HUES6 (cell line): ENCODE measurements at regions not wholly inside any gene's neighbourhood (a gene's known extent, or its start where the extent isn't known, plus 50 kb on each side); places are given as distances from the start of the nearest gene placed in this dataset.
"Not testable (repeated sequence)": the region's sequence is repeated elsewhere in the genome, so short reads cannot be mapped to it uniquely, and the experiment has no call there.

Experiments used
- H3K27ac ChIP-seq: 2 replicates; pipeline ENCODE4 v1.7.0; 2013; ENCODE audit warnings: low read depth, mild to moderate bottlenecking, low read length, inconsistent platforms
- H3K27me3 ChIP-seq: 2 replicates; pipeline ENCODE4 v1.6.1; 2013; ENCODE audit warnings: low read length; ENCODE audit not compliant: control insufficient read depth, insufficient read depth
- H3K36me3 ChIP-seq: 2 replicates; pipeline ENCODE4 v1.6.1; 2013; ENCODE audit warnings: low read length; ENCODE audit not compliant: control insufficient read depth, insufficient read depth
- H3K4me1 ChIP-seq: 2 replicates; pipeline ENCODE4 v1.6.1; 2013; ENCODE audit warnings: low read length; ENCODE audit not compliant: control insufficient read depth, insufficient read depth
- H3K4me3 ChIP-seq: 2 replicates; pipeline ENCODE4 v1.5.1; 2013; ENCODE audit warnings: low read depth, low read length
- H3K9ac ChIP-seq: one replicate; pipeline ENCODE4 v1.6.1; 2013; ENCODE audit warnings: mild to moderate bottlenecking, low read length
- H3K9me3 ChIP-seq: 2 replicates; pipeline ENCODE4 v1.6.1; 2013; ENCODE audit warnings: low read depth, low read length; ENCODE audit not compliant: control insufficient read depth, insufficient read depth

GRCh38 chr7:125241548-125241947, 311.9 kb upstream of the POT1 start:
- no peaks in the 10 kb centered on the region for H3K4me1 ChIP-seq
- H3K27me3 ChIP-seq: no peaks in the 10 kb centered on the region
- no peak overlapping the region for H3K9ac ChIP-seq
- no peak overlapping the region for H3K4me3 ChIP-seq
- no peaks in the 10 kb centered on the region for H3K9me3 ChIP-seq
- peaks cover 44% of the 10 kb centered on the region for H3K36me3 ChIP-seq
- no peak overlapping the region for H3K27ac ChIP-seq

- Histone ChIP-seq H3K36me3 (no peaks in the 10 kb centered on the region), H3K9ac (no peak overlapping the region), H3K9me3 (peaks cover 17% of the 10 kb centered on the region; the same call in 1 of the 2 replicates), H3K4me1 (peaks cover 32% of the 10 kb centered on the region), H3K4me3 (no peak overlapping the region), H3K27me3 (no peaks in the 10 kb centered on the region), H3K27ac (peak overlapping the region; percentile 59; the same call in 1 of the 2 replicates)
These were observed 293.0 kb upstream of the POT1 start for GRCh38 chr7:125222596-125222995.

GRCh38 chr7:125218076-125218475, 288.5 kb upstream of the POT1 start:
- Histone ChIP-seq H3K36me3 (no peaks in the 10 kb centered on the region; the same call in 1 of the 2 replicates), H3K9ac (no peak overlapping the region), H3K27ac (no peak overlapping the region), H3K4me3 (no peak overlapping the region), H3K27me3 (no peaks in the 10 kb centered on the region), H3K9me3 (peaks cover 17% of the 10 kb centered on the region; the same call in 1 of the 2 replicates), H3K4me1 (peaks cover 20% of the 10 kb centered on the region)

- H3K27ac ChIP-seq: no peak overlapping the region
- no peak overlapping the region for H3K4me3 ChIP-seq
- H3K9ac ChIP-seq: no peak overlapping the region
- H3K9me3 ChIP-seq: no peaks in the 10 kb centered on the region
- peaks cover 13% of the 10 kb centered on the region for H3K4me1 ChIP-seq
- H3K27me3 ChIP-seq: no peaks in the 10 kb centered on the region
- no peaks in the 10 kb centered on the region for H3K36me3 ChIP-seq
These were observed 271.4 kb upstream of the POT1 start for GRCh38 chr7:125201002-125201401.

- no peak overlapping the region for H3K4me3 ChIP-seq
- H3K27me3 ChIP-seq: no peaks in the 10 kb centered on the region
- H3K9ac ChIP-seq: no peak overlapping the region
- no peak overlapping the region for H3K27ac ChIP-seq
- H3K9me3 ChIP-seq: peaks cover 11% of the 10 kb centered on the region
- peaks cover 13% of the 10 kb centered on the region for H3K4me1 ChIP-seq
- H3K36me3 ChIP-seq: no peaks in the 10 kb centered on the region; the same call in 1 of the 2 replicates
These were observed 268.2 kb upstream of the POT1 start for GRCh38 chr7:125197731-125198393.

- Histone ChIP-seq H3K4me3 (no peak overlapping the region), H3K27me3 (no peaks in the 10 kb centered on the region), H3K9ac (no peak overlapping the region), H3K9me3 (peaks cover 24% of the 10 kb centered on the region), H3K36me3 (no peaks in the 10 kb centered on the region; the same call in 1 of the 2 replicates), H3K4me1 (peaks cover 10% of the 10 kb centered on the region), H3K27ac (no peak overlapping the region)
These were observed 265.5 kb upstream of the POT1 start for GRCh38 chr7:125195156-125195555.

GRCh38 chr7:125193263-125193662, 263.6 kb upstream of the POT1 start:
- Histone ChIP-seq H3K4me1 (peaks cover 7% of the 10 kb centered on the region), H3K36me3 (no peaks in the 10 kb centered on the region; the same call in 1 of the 2 replicates), H3K4me3 (no peak overlapping the region), H3K9me3 (peaks cover 28% of the 10 kb centered on the region), H3K9ac (no peak overlapping the region), H3K27ac (no peak overlapping the region), H3K27me3 (no peaks in the 10 kb centered on the region)

- Histone ChIP-seq H3K27ac (no peak overlapping the region), H3K9me3 (peaks cover 15% of the 10 kb centered on the region; the same call in 1 of the 2 replicates)
These were observed 255.2 kb upstream of the POT1 start for GRCh38 chr7:125184801-125185200.

GRCh38 chr7:125181569-125182267, 252.1 kb upstream of the POT1 start:
- H3K27me3 ChIP-seq, H3K36me3 ChIP-seq, H3K4me1 ChIP-seq: not testable (repeated sequence)
- H3K9ac ChIP-seq: peak overlapping the region; percentile 86
- peak overlapping the region; percentile 55 for H3K4me3 ChIP-seq
- H3K27ac ChIP-seq: peak overlapping the region; percentile 84; the same call in 1 of the 2 replicates
- peaks cover 18% of the 10 kb centered on the region; the same call in 1 of the 2 replicates for H3K9me3 ChIP-seq

More at GRCh38 chr7:125184801-125185200, 255.2 kb upstream of the POT1 start:
- Histone ChIP-seq H3K4me1 (no peaks in the 10 kb centered on the region), H3K4me3 (no peak overlapping the region), H3K9ac (no peak overlapping the region), H3K27me3 (no peaks in the 10 kb centered on the region), H3K36me3 (peaks cover 16% of the 10 kb centered on the region; the same call in 1 of the 2 replicates)

- H3K9ac ChIP-seq: no peak overlapping the region
- no peaks in the 10 kb centered on the region for H3K27me3 ChIP-seq
- peaks cover under 1% of the 10 kb centered on the region; the same call in 1 of the 2 replicates for H3K9me3 ChIP-seq
- no peaks in the 10 kb centered on the region for H3K4me1 ChIP-seq
- no peak overlapping the region for H3K4me3 ChIP-seq
- no peak overlapping the region for H3K27ac ChIP-seq
- no peaks in the 10 kb centered on the region for H3K36me3 ChIP-seq
These were observed 243.9 kb upstream of the POT1 start for GRCh38 chr7:125173571-125173970.

- no peaks in the 10 kb centered on the region for H3K4me1 ChIP-seq
- no peaks in the 10 kb centered on the region for H3K27me3 ChIP-seq
- no peak overlapping the region for H3K4me3 ChIP-seq
- H3K9ac ChIP-seq: no peak overlapping the region
- H3K36me3 ChIP-seq: no peaks in the 10 kb centered on the region
- H3K27ac ChIP-seq: no peak overlapping the region
- no peaks in the 10 kb centered on the region for H3K9me3 ChIP-seq
These were observed 239.5 kb upstream of the POT1 start for GRCh38 chr7:125169088-125169487.
